SIG-M5 treated with dmso at 0.1 percent for 504 hours (cell line): ENCODE measurements at regions not wholly inside any gene's neighbourhood (a gene's known extent, or its start where the extent isn't known, plus 50 kb on each side); places are given as distances from the start of the nearest gene placed in this dataset.
"Not testable (repeated sequence)": the region's sequence is repeated elsewhere in the genome, so short reads cannot be mapped to it uniquely, and the experiment has no call there.

Experiments used
- DNase-seq: peaks from one replicate; lab custom pipeline; 2025; ENCODE audit not compliant: unreplicated experiment; lab: John Stamatoyannopoulos, UW

- DNase-seq: no peak
Measured at GRCh38 chr2:136715146-136715545, 50.2 kb upstream of the THSD7B start.

- no peak for DNase-seq
Measured at GRCh38 chr2:136714452-136714951, 50.8 kb upstream of the THSD7B start.

DNA sequence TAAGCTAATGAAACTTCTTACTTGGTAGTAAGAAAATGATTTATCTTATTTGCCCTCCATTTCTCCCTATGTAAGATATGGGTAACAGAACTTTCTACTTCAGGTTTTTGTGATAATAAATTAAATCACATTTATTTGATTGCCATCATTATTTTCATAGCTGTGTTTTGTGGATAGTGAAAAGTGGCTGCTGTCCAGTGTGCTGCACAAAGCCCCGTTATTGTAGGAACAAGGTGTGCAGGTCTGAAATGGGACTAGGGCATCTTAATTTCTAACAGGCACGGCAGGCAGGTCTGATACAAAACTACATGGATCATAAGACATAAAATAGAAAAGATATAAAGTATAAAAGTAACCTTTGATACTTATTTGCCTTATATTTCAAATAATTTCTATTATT, 51.6 kb upstream of the THSD7B start:
- no peak for DNase-seq

DNA sequence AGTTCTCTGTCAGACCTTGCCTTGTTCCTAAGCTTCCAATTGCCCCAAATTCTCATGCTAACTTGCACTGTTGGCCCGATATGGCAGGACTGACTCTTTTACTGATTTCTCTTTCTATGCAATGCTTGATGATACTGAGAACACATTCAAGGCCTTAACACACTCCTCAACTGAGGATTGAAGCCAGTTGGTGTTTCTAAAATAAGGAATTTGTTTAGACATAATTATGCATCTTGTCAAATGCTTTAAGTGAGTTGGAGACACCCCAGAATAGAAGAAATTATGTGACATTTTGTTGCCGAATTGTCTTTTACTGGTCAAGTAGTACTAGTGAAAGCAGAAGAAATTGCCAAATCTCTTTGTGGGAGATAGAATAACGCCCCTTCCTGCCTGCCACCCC, 60.0 kb upstream of the THSD7B start:
- DNase-seq: no peak

DNA sequence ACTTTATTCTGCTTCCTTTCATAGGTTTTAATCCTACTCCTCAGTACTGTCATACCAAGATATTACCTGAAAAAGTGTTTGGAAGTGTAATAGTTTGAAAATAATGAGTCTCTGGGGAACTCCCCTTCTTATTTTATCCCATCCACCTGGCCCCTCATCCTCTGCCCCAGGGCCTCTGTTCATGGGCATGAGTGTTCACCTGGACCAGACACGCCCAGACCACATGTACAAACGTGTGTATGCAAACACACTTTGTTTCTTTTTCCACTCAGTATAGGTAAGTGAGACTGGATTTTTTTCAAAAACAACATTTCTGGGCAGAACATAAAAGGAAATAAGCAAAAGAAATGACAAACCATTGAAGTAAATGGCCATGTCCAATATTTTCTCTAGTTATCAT, 62.1 kb upstream of the THSD7B start:
- DNase-seq: no peak

DNA sequence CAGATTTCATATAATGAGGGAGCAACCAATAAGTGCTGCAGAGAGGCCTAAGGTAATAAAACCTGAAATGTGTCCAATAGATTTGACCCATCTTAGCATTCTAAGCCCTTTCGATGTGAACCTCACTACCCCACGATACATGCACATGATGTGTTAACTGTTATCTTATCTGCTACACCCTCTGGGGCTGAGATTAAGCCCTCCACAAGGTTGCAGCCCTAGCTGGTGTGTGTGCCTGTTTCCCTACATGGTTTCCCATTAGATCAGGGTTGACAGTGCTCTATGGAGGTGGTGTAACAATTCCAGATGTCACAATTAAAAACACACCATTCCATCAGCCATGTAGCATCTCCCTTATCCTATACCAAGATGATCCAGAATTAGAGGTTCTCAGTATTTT, 68.9 kb upstream of the THSD7B start:
- DNase-seq: no peak

GRCh38 chr2:136693966-136694365, 71.4 kb upstream of the THSD7B start:
- DNase-seq: no peak

DNA sequence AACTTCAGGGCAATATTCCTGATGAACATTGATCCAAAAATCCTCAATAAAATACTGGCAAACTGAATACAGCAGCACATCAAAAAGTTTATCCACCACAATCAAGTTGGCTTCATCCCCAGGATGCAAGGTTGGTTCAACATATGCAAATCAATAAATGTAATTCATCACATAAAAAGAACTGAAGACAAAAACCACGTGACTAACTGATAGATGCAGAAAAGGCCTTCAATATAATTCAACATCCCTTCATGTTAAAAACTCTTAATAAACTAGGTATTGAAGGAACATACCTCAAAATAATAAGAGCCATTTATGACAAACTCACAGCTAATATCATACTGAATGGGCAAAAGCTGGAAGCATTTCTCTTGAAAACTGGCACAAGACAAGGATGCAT, 85.3 kb upstream of the THSD7B start:
- DNase-seq: not testable (repeated sequence)

DNA sequence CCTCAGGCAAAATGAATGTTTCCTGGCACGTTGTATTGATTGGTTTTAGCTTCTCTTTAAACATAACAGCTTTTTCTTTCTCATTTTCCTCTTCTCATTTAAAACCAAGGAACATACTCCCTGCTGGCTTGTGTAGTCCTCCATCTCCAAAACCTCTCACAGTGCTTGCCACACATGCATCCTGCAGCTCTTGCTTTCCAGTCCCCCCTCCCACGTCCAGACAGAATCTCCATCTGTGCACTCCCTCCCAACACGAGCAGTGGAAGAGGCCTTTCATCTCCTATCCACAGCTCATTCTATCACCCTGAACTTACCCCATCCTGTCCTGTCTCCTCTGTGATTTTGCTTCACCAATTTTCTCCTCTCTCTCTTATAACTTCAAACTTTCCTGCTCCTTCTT, 99.6 kb upstream of the THSD7B start:
- DNase-seq: no peak

DNA sequence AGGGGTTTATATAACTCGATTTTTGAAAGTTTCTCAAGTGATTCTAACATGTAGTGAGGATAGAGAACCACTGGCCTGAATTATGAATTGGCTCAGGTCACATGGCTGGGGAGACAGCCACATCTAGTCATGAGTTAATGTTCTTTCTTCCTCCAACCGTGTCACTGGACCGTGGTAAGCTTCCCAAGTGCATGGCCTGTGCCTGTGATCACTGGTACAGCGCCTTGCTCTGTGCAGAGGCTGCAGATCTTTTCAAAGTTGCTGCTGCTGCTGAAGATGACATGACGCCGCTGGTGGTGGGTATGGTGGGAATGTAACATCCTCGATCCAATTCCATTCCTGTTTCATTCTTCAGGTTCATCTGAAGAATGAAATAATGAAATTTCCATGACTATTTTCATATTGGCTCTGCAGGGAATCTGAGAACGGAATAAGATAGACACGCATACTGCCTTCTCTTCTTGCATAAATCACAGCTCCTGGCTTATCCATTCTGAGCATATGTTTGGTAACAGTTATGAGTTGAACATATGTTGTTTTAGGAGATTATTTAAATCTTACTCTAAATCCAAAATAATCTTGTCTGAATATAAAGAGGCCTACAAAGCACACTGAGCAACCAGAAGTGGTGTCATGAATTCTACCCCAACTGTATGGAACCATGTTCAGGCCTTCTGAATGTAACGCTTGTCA, 100.5 kb upstream of the THSD7B start:
- no peak for DNase-seq

GRCh38 chr2:136658201-136658600, 107.1 kb upstream of the THSD7B start:
- DNase-seq: no peak

- no peak for DNase-seq
Measured at GRCh38 chr2:136653861-136654260, 111.5 kb upstream of the THSD7B start.

DNA sequence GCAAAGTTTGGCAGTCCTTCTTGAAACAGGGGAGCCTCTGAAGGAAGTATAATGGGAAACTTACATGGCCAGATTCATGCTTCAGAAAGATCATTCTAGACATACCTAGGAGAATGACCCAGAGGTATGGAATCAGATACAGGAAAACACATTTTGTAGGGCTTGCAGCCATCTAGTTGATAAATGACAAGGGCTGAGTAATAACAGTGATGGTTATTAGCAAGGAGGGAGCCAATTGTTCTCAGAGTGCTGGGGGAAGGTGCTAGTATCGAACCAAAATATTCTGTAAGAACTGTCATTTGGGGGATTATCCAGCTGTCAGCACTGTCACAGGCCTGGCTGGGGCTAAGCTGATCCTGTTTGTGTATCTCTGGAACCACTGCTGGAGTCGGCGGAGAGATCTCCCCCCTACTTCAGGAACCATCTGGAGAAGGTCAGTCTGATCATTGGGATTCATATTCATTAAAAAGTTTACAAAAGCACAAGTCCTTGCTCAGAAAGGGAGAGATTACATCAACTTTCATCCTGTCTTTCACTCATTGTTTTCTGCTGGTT, 113.8 kb upstream of the THSD7B start:
- DNase-seq: no peak

GRCh38 chr2:136647039-136647438, 118.3 kb upstream of the THSD7B start:
- no peak for DNase-seq

GRCh38 chr2:136645236-136645828, 120.0 kb upstream of the THSD7B start:
- no peak for DNase-seq

- no peak for DNase-seq
Measured at GRCh38 chr2:136639651-136640050, 125.7 kb upstream of the THSD7B start.

DNA sequence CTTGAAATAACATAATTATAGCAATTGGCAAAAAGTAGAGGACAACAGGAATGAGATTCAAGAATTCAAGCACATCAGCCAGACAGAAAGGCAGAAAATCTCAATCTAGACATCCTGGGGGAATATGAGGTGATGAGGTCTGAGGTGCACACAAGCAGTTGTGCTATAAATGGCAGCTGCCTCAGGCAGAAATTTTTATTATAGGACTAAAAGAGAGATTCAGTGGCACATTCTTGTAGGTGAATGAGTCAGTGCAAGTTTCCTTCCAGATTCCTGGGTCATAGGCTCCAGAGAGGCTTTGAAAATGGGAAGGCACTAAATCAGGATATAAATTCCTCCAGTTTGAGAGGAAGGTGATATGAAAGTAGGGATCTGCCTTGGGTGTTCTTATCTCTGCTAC, 127.2 kb upstream of the THSD7B start:
- no peak for DNase-seq

DNA sequence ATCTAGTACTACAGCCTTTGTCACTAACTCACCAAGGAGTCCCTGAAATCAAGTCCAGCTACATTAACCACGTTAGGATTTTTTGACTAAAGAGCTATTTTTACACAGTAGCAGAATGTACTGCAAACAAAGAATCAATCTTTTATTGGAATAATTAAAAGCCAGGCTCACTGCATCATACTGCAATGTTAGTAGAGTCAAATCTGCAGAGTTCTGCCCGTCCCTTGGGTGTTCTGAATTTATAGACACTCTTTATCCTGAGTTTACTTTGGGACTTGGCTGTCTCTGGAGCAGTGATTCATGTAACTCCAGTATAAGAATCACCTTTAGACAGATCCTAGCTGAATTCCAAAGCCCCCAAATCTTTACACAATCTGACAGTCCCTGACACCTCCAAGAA, 127.9 kb upstream of the THSD7B start:
- DNase-seq: no peak

- no peak for DNase-seq
Measured at GRCh38 chr2:136628490-136628889, 136.9 kb upstream of the THSD7B start.

GRCh38 chr2:136613096-136613495, 152.2 kb upstream of the THSD7B start:
- no peak for DNase-seq

DNA sequence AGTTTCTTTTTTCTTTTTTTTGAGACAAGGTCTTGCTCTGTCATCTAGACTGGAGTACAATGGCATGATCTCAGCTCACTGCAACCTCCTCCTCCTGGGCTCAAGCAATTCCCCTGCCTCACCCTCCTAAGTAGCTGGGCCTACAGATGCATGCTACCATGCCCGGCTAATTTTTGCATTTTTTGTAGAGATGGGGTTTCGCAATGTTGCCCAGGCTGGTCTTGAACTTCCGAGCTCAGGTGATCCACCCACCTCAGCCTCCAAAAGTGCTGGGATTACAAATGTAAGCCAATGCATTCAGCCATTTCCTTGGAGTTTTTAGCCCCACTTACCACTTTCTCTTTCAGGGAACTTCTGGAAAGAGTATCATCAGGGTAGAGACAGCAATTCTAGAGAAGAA, 153.3 kb upstream of the THSD7B start:
- DNase-seq: no peak

- no peak for DNase-seq
Measured at GRCh38 chr2:136611451-136611850, 153.9 kb upstream of the THSD7B start.
